H1 (cell line): ENCODE measurements at regions not wholly inside any gene's neighbourhood (a gene's known extent, or its start where the extent isn't known, plus 50 kb on each side); places are given as distances from the start of the nearest gene placed in this dataset.

Experiments
- CHD2 ChIP-seq: IDR thresholded peaks from 2 replicates; pipeline ENCODE4 v1.6.1; 2012; ENCODE audit warnings: low read length, improper control_type of control experiment
- JUND ChIP-seq: IDR thresholded peaks from 2 replicates; pipeline ENCODE4 v1.6.1; 2011; ENCODE audit warnings: mild to moderate bottlenecking, improper control_type of control experiment, low read length
- RXRA ChIP-seq: IDR thresholded peaks from 2 replicates; pipeline ENCODE4 v1.6.1; 2011; ENCODE audit warnings: low read depth, mild to moderate bottlenecking, low read length, moderate library complexity; ENCODE audit not compliant: insufficient read depth
- TBP ChIP-seq: IDR thresholded peaks from 2 replicates; pipeline ENCODE4 v1.6.1; 2011; ENCODE audit warnings: low read depth, low read length, improper control_type of control experiment

DNA sequence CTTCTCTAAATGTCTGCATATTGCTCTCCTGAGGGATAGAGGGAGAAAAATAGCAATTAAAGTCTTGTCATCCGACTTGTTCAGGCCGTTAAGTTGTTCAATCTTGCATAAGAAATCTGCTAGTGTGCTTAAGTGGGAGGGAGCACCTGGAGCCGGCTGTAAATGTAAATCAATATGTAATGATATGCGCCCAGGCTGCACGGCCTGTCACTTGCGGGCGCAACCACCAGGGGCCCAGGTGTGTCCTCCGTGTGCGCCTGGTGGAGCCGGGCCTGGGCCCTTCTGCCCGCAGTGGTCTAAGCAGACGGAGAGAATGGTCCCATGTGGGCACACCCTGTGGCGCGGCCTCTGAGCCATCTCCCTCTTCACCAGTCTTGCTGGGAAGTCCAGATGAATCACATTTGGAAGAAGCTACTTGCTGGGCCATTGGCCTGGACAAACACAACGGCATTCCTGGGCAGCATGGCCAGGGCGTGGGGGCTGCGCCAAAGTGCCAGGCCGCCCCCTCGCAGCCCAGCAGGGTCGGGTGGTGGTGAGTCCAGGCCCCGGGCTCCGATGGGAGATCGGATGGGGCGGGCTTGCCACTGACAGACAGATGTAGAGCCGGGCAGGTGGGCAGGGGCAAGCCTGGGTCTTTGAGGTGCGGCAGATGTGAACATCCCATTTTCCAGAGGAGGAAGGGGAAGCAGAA, 193.3 kb upstream of the C14orf180 start:
- no peak for TF ChIP-seq CHD2
- no peak for TF ChIP-seq JUND
- no peak for TF ChIP-seq RXRA
- no peak for TF ChIP-seq TBP
